IPS DF 6.9 (cell line): ENCODE measurements at regions not wholly inside any gene's neighbourhood (a gene's known extent, or its start where the extent isn't known, plus 50 kb on each side); places are given as distances from the start of the nearest gene placed in this dataset.

Source experiments
- DNase-seq: peaks from one replicate; pipeline ENCODE4 v3.0.0-alpha.2; 2013; ENCODE audit warnings: low read depth, low spot score
- H3K27ac ChIP-seq: one replicate; pipeline ENCODE4 v1.5.1; 2013; ENCODE audit warnings: low read length, control low read depth
- H3K27me3 ChIP-seq: 2 replicates; pipeline ENCODE4 v1.6.1; 2013; ENCODE audit warnings: mild to moderate bottlenecking, low read length; ENCODE audit not compliant: control insufficient read depth, insufficient read depth
- H3K36me3 ChIP-seq: 2 replicates; pipeline ENCODE4 v1.6.1; 2013; ENCODE audit warnings: low read length; ENCODE audit not compliant: control insufficient read depth, insufficient read depth
- H3K4me1 ChIP-seq: 2 replicates; pipeline ENCODE4 v1.6.1; 2013; ENCODE audit warnings: low read length; ENCODE audit not compliant: control insufficient read depth, insufficient read depth
- H3K4me3 ChIP-seq: 2 replicates; pipeline ENCODE4 v1.5.1; 2013; ENCODE audit warnings: mild to moderate bottlenecking, low read length
- H3K9me3 ChIP-seq: 2 replicates; pipeline ENCODE4 v1.6.1; 2013; ENCODE audit warnings: low read length, inconsistent platforms; ENCODE audit not compliant: control insufficient read depth, insufficient read depth
- WGBS: extraction: QIAGEN DNeasy Blood & Tissue Kit; methylation state at CpG from one replicate; pipeline ENCODE4 v1.1.7; 2013; ENCODE audit warnings: mixed read lengths, missing lambda C conversion rate; ENCODE audit not compliant: insufficient read length, insufficient coverage; 5-methylcytosine and 5-hydroxymethylcytosine counted together

- no peaks in the 10 kb centered on the region for H3K4me1 ChIP-seq
- no peaks in the 10 kb centered on the region for H3K27me3 ChIP-seq
- no peaks in the 10 kb centered on the region for H3K9me3 ChIP-seq
- H3K27ac ChIP-seq: no peak overlapping the region
- H3K36me3 ChIP-seq: no peaks in the 10 kb centered on the region
- WGBS: no CpG with 5 or more reads among the region's 1 CpG
- no peak overlapping the region for H3K4me3 ChIP-seq
- DNase-seq: no peak
Measured at GRCh38 chr4:179871726-179872125, 2371.5 kb upstream of the TENM3 start.

GRCh38 chr4:179872755-179873154 lies 2370.4 kb upstream of the TENM3 start:
- no peaks in the 10 kb centered on the region for H3K27me3 ChIP-seq
- no peak for DNase-seq
- no peaks in the 10 kb centered on the region for H3K9me3 ChIP-seq
- H3K36me3 ChIP-seq: no peaks in the 10 kb centered on the region
- H3K4me1 ChIP-seq: no peaks in the 10 kb centered on the region
- no peak overlapping the region for H3K4me3 ChIP-seq
- no peak overlapping the region for H3K27ac ChIP-seq
- WGBS: no CpG with 5 or more reads among the region's 3 CpGs

GRCh38 chr4:179880756-179881155 lies 2362.4 kb upstream of the TENM3 start:
- no peaks in the 10 kb centered on the region for H3K27me3 ChIP-seq
- no peak for DNase-seq

GRCh38 chr4:179894066-179894778 lies 2349.0 kb upstream of the TENM3 start:
- Histone ChIP-seq H3K27me3 (no peaks in the 10 kb centered on the region), H3K4me1 (no peaks in the 10 kb centered on the region), H3K27ac (no peak overlapping the region), H3K4me3 (no peak overlapping the region), H3K36me3 (no peaks in the 10 kb centered on the region), H3K9me3 (no peaks in the 10 kb centered on the region)
- 100% methylated on average over 1 of the region's 3 CpGs for WGBS
- DNase-seq: no peak

More at GRCh38 chr4:179880756-179881155, 2362.4 kb upstream of the TENM3 start:
- Histone ChIP-seq H3K4me3 (no peak overlapping the region), H3K4me1 (no peaks in the 10 kb centered on the region), H3K36me3 (no peaks in the 10 kb centered on the region), H3K27ac (no peak overlapping the region), H3K9me3 (no peaks in the 10 kb centered on the region)
- no CpG with 5 or more reads among the region's 3 CpGs for WGBS

GRCh38 chr4:179919587-179919986 lies 2323.6 kb upstream of the TENM3 start:
- H3K36me3 ChIP-seq: no peaks in the 10 kb centered on the region
- H3K27ac ChIP-seq: no peak overlapping the region
- H3K27me3 ChIP-seq: no peaks in the 10 kb centered on the region
- H3K4me3 ChIP-seq: no peak overlapping the region
- no peaks in the 10 kb centered on the region for H3K9me3 ChIP-seq
- H3K4me1 ChIP-seq: no peaks in the 10 kb centered on the region
- DNase-seq: no peak

GRCh38 chr4:179927473-179927872 lies 2315.7 kb upstream of the TENM3 start:
- WGBS: no CpG with 5 or more reads among the region's 1 CpG
- no peak overlapping the region for H3K27ac ChIP-seq
- no peak for DNase-seq

GRCh38 chr4:179941911-179942310 lies 2301.3 kb upstream of the TENM3 start:
- no peak overlapping the region for H3K27ac ChIP-seq
- H3K4me1 ChIP-seq: no peaks in the 10 kb centered on the region
- no peak overlapping the region for H3K4me3 ChIP-seq
- H3K36me3 ChIP-seq: no peaks in the 10 kb centered on the region
- H3K9me3 ChIP-seq: no peaks in the 10 kb centered on the region; the same call in 1 of the 2 replicates
- no peaks in the 10 kb centered on the region for H3K27me3 ChIP-seq
- no peak for DNase-seq

More at GRCh38 chr4:179927473-179927872, 2315.7 kb upstream of the TENM3 start:
- Histone ChIP-seq H3K4me1 (no peaks in the 10 kb centered on the region), H3K27me3 (no peaks in the 10 kb centered on the region), H3K4me3 (no peak overlapping the region), H3K9me3 (no peaks in the 10 kb centered on the region), H3K36me3 (no peaks in the 10 kb centered on the region)

GRCh38 chr4:179976777-179977176 lies 2266.4 kb upstream of the TENM3 start:
- H3K4me3 ChIP-seq: no peak overlapping the region
- no peaks in the 10 kb centered on the region for H3K9me3 ChIP-seq
- H3K4me1 ChIP-seq: no peaks in the 10 kb centered on the region
- no peak for DNase-seq
- no peak overlapping the region for H3K27ac ChIP-seq
- no peaks in the 10 kb centered on the region for H3K27me3 ChIP-seq
- WGBS: no CpG with 5 or more reads among the region's 7 CpGs
- H3K36me3 ChIP-seq: no peaks in the 10 kb centered on the region

GRCh38 chr4:179977378-179977777 lies 2265.8 kb upstream of the TENM3 start:
- DNase-seq: no peak
- H3K4me3 ChIP-seq: no peak overlapping the region
- no peaks in the 10 kb centered on the region for H3K27me3 ChIP-seq
- H3K27ac ChIP-seq: no peak overlapping the region
- H3K9me3 ChIP-seq: no peaks in the 10 kb centered on the region
- no peaks in the 10 kb centered on the region for H3K4me1 ChIP-seq
- no peaks in the 10 kb centered on the region for H3K36me3 ChIP-seq

GRCh38 chr4:179981161-179981560 lies 2262.0 kb upstream of the TENM3 start:
- H3K4me3 ChIP-seq: no peak overlapping the region
- H3K27me3 ChIP-seq: no peaks in the 10 kb centered on the region
- H3K4me1 ChIP-seq: no peaks in the 10 kb centered on the region
- no peaks in the 10 kb centered on the region for H3K36me3 ChIP-seq
- H3K9me3 ChIP-seq: no peaks in the 10 kb centered on the region
- DNase-seq: no peak
- H3K27ac ChIP-seq: no peak overlapping the region

- Histone ChIP-seq H3K27me3 (no peaks in the 10 kb centered on the region), H3K4me1 (no peaks in the 10 kb centered on the region), H3K4me3 (no peak overlapping the region), H3K9me3 (no peaks in the 10 kb centered on the region), H3K36me3 (no peaks in the 10 kb centered on the region), H3K27ac (no peak overlapping the region)
- no peak for DNase-seq
- no CpG with 5 or more reads among the region's 4 CpGs for WGBS
Measured at GRCh38 chr4:179989975-179990374, 2253.2 kb upstream of the TENM3 start.
